Neural cell (in vitro differentiated cells): ENCODE measurements at regions not wholly inside any gene's neighbourhood (a gene's known extent, or its start where the extent isn't known, plus 50 kb on each side); places are given as distances from the start of the nearest gene placed in this dataset.

Experiments used
- H2AFZ ChIP-seq: fragments of 200-600, 300-800 bp; sonication (generic), shearing (Covaris generic); 2 replicates; pipeline ENCODE4 v1.6.0; 2014; ENCODE audit warnings: low read depth, mild to moderate bottlenecking, antibody characterized with exemption, low read length, moderate library complexity
- H3F3A ChIP-seq: fragments of 200-600 bp; shearing (Covaris generic); 2 replicates; pipeline ENCODE4 v1.6.1; 2016; ENCODE audit warnings: mild to moderate bottlenecking, moderate library complexity, mixed read lengths, antibody characterized with exemption, low read length; ENCODE audit not compliant: insufficient read depth, poor library complexity, severe bottlenecking
- H3K27ac ChIP-seq: fragments of 200-600, 300-800 bp; sonication (generic), shearing (Covaris generic); 2 replicates; pipeline ENCODE4 v1.5.1; 2014; ENCODE audit warnings: mild to moderate bottlenecking, low read length, moderate library complexity
- H3K27me3 ChIP-seq: fragments of 300-800, 200-600 bp; sonication (generic), shearing (Covaris generic); 2 replicates; pipeline ENCODE4 v1.6.0; 2014; ENCODE audit warnings: mild to moderate bottlenecking, low read depth, low read length, moderate library complexity; ENCODE audit not compliant: insufficient read depth
- H3K36me3 ChIP-seq: fragments of 300-800, 200-600 bp; sonication (generic), shearing (Covaris generic); 2 replicates; pipeline ENCODE4 v1.5.1; 2014; ENCODE audit warnings: mild to moderate bottlenecking, antibody characterized with exemption, low read length, moderate library complexity; ENCODE audit not compliant: insufficient read depth
- H3K4me2 ChIP-seq: fragments of 300-800, 200-600 bp; sonication (generic), shearing (Covaris generic); 2 replicates; pipeline ENCODE4 v1.6.0; 2014; ENCODE audit warnings: mild to moderate bottlenecking, low read length
- H3K4me3 ChIP-seq: fragments of 300-800, 200-600 bp; sonication (generic), shearing (Covaris generic); 2 replicates; pipeline ENCODE4 v1.5.1; 2014; ENCODE audit warnings: mild to moderate bottlenecking, low read length, moderate library complexity
- H3K79me2 ChIP-seq: fragments of 200-600 bp; shearing (Covaris generic); replicated peaks from 2 replicates; pipeline ENCODE4 v1.6.0; 2014; ENCODE audit warnings: mild to moderate bottlenecking, low read length, moderate library complexity; ENCODE audit not compliant: insufficient read depth
- H3K9ac ChIP-seq: fragments of 300-800, 200-600 bp; sonication (generic), shearing (Covaris generic); 2 replicates; pipeline ENCODE4 v1.6.1; 2016; ENCODE audit warnings: mild to moderate bottlenecking, low read length, mixed read lengths
- H3K9me2 ChIP-seq: fragments of 200-600 bp; shearing (Covaris generic); 2 replicates; pipeline ENCODE4 v1.6.1; 2016; ENCODE audit warnings: mild to moderate bottlenecking, low read length, mixed read lengths; ENCODE audit not compliant: insufficient read depth
- H3K9me3 ChIP-seq: fragments of 200-600, 300-800 bp; sonication (generic), shearing (Covaris generic); 2 replicates; pipeline ENCODE4 v1.6.1; 2016; ENCODE audit warnings: mild to moderate bottlenecking, mixed run types, low read length, moderate library complexity, mixed read lengths
- H4K20me1 ChIP-seq: fragments of 200-600 bp; shearing (Covaris generic); 2 replicates; pipeline ENCODE4 v1.6.1; 2016; ENCODE audit warnings: mild to moderate bottlenecking, mixed run types; ENCODE audit not compliant: insufficient read depth
- EP300 ChIP-seq: fragments of 450-650 bp; conservative IDR thresholded peaks from 2 replicates; pipeline ENCODE4 v1.6.1; 2014; ENCODE audit warnings: antibody characterized with exemption, mild to moderate bottlenecking, moderate library complexity; ENCODE audit not compliant: poor library complexity, severe bottlenecking
- EZH2 ChIP-seq: fragments of 200-600, 300-800 bp; shearing (Covaris generic), sonication (generic); IDR thresholded peaks from 2 replicates; pipeline ENCODE4 v1.6.1; 2014; ENCODE audit warnings: antibody characterized with exemption, low read length, borderline replicate concordance, mild to moderate bottlenecking; ENCODE audit not compliant: insufficient read depth, poor library complexity, severe bottlenecking
- MXI1 ChIP-seq: fragments of 450-650 bp; conservative IDR thresholded peaks from 2 replicates; pipeline ENCODE4 v1.6.1; 2014; ENCODE audit warnings: antibody characterized with exemption, mild to moderate bottlenecking; ENCODE audit not compliant: poor library complexity, severe bottlenecking
- POLR2AphosphoS5 ChIP-seq: IDR thresholded peaks from 2 replicates; pipeline ENCODE4 v1.6.1; 2012
- RAD21 ChIP-seq: fragments of 450-650 bp; conservative IDR thresholded peaks from 2 replicates; pipeline ENCODE4 v1.6.1; 2014; ENCODE audit warnings: antibody characterized with exemption, mild to moderate bottlenecking, moderate library complexity
- SMC3 ChIP-seq: fragments of 450-650 bp; conservative IDR thresholded peaks from 2 replicates; pipeline ENCODE4 v1.6.1; 2014; ENCODE audit warnings: antibody characterized with exemption, mild to moderate bottlenecking, moderate library complexity; ENCODE audit not compliant: poor library complexity
- TAF1 ChIP-seq: IDR thresholded peaks from 2 replicates; pipeline ENCODE4 v1.6.1; 2012; ENCODE audit warnings: low read depth
- TF ChIP-seq, protein P1 (sequence below): IDR thresholded peaks from 2 replicates; pipeline ENCODE4 v1.6.1; 2012; ENCODE audit warnings: borderline replicate concordance
- TF ChIP-seq, protein P2 (sequence below): fragments of 450-650 bp; IDR thresholded peaks from 2 replicates; pipeline ENCODE4 v1.5.1; 2014; ENCODE audit warnings: antibody characterized with exemption, mild to moderate bottlenecking, moderate library complexity; ENCODE audit not compliant: poor library complexity, severe bottlenecking

DNA sequence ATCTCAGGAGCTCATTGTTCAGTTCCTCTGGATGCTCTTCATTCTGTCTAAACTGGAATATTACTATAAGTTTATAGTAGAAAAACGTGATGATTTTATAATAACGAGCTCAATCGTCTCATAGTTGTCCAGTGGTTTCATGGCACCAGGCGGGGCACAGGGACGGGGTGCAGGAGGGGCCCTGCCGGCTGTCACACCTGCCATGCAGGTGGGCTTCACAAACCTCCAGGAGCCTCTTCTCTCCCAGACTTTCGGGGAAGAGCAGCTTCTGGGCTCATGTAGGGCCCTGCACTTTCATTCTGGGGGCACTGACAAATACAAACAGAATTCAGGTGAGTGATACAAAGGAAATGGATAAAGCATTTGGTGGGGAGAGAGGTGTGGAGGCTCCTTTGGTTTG, 146.9 kb upstream of the KLF6 start:
- no peaks in the 10 kb centered on the region for H3K79me2 ChIP-seq
- TF ChIP-seq EP300 (no peak), MXI1 (no peak), POLR2AphosphoS5 (no peak), RAD21 (no peak), SMC3 (no peak), TAF1 (no peak), EZH2 (no peak)
- TF ChIP-seq, protein P1, sequence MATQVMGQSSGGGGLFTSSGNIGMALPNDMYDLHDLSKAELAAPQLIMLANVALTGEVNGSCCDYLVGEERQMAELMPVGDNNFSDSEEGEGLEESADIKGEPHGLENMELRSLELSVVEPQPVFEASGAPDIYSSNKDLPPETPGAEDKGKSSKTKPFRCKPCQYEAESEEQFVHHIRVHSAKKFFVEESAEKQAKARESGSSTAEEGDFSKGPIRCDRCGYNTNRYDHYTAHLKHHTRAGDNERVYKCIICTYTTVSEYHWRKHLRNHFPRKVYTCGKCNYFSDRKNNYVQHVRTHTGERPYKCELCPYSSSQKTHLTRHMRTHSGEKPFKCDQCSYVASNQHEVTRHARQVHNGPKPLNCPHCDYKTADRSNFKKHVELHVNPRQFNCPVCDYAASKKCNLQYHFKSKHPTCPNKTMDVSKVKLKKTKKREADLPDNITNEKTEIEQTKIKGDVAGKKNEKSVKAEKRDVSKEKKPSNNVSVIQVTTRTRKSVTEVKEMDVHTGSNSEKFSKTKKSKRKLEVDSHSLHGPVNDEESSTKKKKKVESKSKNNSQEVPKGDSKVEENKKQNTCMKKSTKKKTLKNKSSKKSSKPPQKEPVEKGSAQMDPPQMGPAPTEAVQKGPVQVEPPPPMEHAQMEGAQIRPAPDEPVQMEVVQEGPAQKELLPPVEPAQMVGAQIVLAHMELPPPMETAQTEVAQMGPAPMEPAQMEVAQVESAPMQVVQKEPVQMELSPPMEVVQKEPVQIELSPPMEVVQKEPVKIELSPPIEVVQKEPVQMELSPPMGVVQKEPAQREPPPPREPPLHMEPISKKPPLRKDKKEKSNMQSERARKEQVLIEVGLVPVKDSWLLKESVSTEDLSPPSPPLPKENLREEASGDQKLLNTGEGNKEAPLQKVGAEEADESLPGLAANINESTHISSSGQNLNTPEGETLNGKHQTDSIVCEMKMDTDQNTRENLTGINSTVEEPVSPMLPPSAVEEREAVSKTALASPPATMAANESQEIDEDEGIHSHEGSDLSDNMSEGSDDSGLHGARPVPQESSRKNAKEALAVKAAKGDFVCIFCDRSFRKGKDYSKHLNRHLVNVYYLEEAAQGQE, result no peak
- TF ChIP-seq, protein P2, sequence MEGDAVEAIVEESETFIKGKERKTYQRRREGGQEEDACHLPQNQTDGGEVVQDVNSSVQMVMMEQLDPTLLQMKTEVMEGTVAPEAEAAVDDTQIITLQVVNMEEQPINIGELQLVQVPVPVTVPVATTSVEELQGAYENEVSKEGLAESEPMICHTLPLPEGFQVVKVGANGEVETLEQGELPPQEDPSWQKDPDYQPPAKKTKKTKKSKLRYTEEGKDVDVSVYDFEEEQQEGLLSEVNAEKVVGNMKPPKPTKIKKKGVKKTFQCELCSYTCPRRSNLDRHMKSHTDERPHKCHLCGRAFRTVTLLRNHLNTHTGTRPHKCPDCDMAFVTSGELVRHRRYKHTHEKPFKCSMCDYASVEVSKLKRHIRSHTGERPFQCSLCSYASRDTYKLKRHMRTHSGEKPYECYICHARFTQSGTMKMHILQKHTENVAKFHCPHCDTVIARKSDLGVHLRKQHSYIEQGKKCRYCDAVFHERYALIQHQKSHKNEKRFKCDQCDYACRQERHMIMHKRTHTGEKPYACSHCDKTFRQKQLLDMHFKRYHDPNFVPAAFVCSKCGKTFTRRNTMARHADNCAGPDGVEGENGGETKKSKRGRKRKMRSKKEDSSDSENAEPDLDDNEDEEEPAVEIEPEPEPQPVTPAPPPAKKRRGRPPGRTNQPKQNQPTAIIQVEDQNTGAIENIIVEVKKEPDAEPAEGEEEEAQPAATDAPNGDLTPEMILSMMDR, result no peak
- no peaks in the 10 kb centered on the region for H3K9me3 ChIP-seq
- no peaks in the 10 kb centered on the region for H3K36me3 ChIP-seq
- H4K20me1 ChIP-seq, result no peaks in the 10 kb centered on the region
- no peaks in the 10 kb centered on the region for H3K9me2 ChIP-seq
- no peak overlapping the region for H3K4me2 ChIP-seq
- H3K4me3 ChIP-seq, result no peak overlapping the region
- no peaks in the 10 kb centered on the region for H3K27me3 ChIP-seq
- no peak overlapping the region for H2AFZ ChIP-seq
- H3K9ac ChIP-seq, result no peak overlapping the region
- H3F3A ChIP-seq, result no peaks in the 10 kb centered on the region
- no peak overlapping the region for H3K27ac ChIP-seq

DNA sequence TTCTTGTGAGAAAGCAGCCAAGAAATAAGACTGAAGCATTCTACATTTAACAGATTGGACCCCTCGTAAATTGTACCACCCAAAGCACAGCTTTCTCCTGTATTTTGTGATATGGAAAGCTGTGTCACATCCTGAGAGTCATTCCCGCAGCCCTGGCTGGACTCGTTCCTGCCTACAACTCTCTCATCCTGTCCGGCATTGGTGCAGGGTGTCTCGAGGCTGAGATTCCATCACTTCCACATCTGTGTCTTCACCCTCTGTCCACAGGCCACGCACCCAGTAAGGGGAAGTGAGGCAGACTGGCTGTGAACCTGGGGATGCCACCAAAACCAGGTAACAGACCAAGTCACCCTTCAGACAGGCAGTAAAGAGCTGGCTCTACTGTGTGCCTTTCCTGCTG, 146.2 kb upstream of the KLF6 start:
- Histone ChIP-seq H3F3A (no peaks in the 10 kb centered on the region), H3K4me3 (no peak overlapping the region), H2AFZ (no peak overlapping the region), H4K20me1 (no peaks in the 10 kb centered on the region), H3K27me3 (no peaks in the 10 kb centered on the region), H3K9me3 (no peaks in the 10 kb centered on the region), H3K79me2 (no peaks in the 10 kb centered on the region), H3K4me2 (no peak overlapping the region), H3K36me3 (no peaks in the 10 kb centered on the region), H3K9me2 (no peaks in the 10 kb centered on the region), H3K27ac (no peak overlapping the region), H3K9ac (no peak overlapping the region)
- TF ChIP-seq EP300 (no peak), RAD21 (no peak), SMC3 (no peak), EZH2 (no peak), MXI1 (no peak), TAF1 (no peak), POLR2AphosphoS5 (no peak)
- TF ChIP-seq, protein P1, result no peak
- TF ChIP-seq, protein P2, result no peak
